ENCODE measurements at regions not wholly inside any gene's neighbourhood (a gene's known extent, or its start where the extent isn't known, plus 50 kb on each side); places are given as distances from the start of the nearest gene placed in this dataset.
A peak's percentile ranks its signal among the peaks of the same experiment; 100 is the strongest.

- TF ChIP-seq UBTF (CRISPR knock-in tag; IDR thresholded peaks at IDR 0.05), result no peak
- peak; percentile 59; the same call in 1 of the 2 replicates for TF ChIP-seq XBP1 (CRISPR knock-in tag; IDR thresholded peaks at IDR 0.05)
- no peak for TF ChIP-seq ZBTB7A (CRISPR knock-in tag; IDR thresholded peaks at IDR 0.05)
- TF ChIP-seq ZZZ3 (CRISPR knock-in tag; IDR thresholded peaks at IDR 0.05; ENCODE audit: borderline replicate concordance), result no peak
- TF ChIP-seq ZNF672 (CRISPR knock-in tag; IDR thresholded peaks at IDR 0.05), result no peak
- TF ChIP-seq HNRNPUL1 (IDR thresholded peaks at IDR 0.05; ENCODE audit: low read depth, low read length), result no peak
- TF ChIP-seq ZNF30 (CRISPR knock-in tag; IDR thresholded peaks at IDR 0.05), result no peak
- TF ChIP-seq AKAP8 (CRISPR knock-in tag; IDR thresholded peaks at IDR 0.05), result no peak
- TF ChIP-seq ZBTB33 (CRISPR knock-in tag; IDR thresholded peaks at IDR 0.05), result 0 out of 2 replicates have a peak, but pooled peaks have one; percentile 19
- no peak for TF ChIP-seq CEBPB (IDR thresholded peaks at IDR 0.05; ENCODE audit: borderline replicate concordance, low read depth, low read length)
- peak; percentile 21; the same call in 1 of the 2 replicates for TF ChIP-seq SP5 (CRISPR knock-in tag; IDR thresholded peaks at IDR 0.05; ENCODE audit: borderline replicate concordance, low read depth)
- TF ChIP-seq HCFC1 (IDR thresholded peaks at IDR 0.05; ENCODE audit: low read depth, low read length), result no peak; the same call in 1 of the 2 replicates
- TF ChIP-seq ZFYVE20 (CRISPR knock-in tag; IDR thresholded peaks at IDR 0.05; ENCODE audit: borderline replicate concordance, low read depth), result no peak
- peak; percentile 97 for TF ChIP-seq MAF1 (CRISPR knock-in tag; IDR thresholded peaks at IDR 0.05; ENCODE audit: borderline replicate concordance)
- TF ChIP-seq MIXL1 (CRISPR knock-in tag; IDR thresholded peaks at IDR 0.05), result peak; percentile 63
- no peak for TF ChIP-seq E2F2 (CRISPR knock-in tag; IDR thresholded peaks at IDR 0.05; ENCODE audit: borderline replicate concordance)
- TF ChIP-seq ZNF143 (CRISPR knock-in tag; IDR thresholded peaks at IDR 0.05), result no peak
- no peak for TF ChIP-seq ZNF777 (CRISPR knock-in tag; IDR thresholded peaks at IDR 0.05)
- no peak for TF ChIP-seq ZKSCAN1 (IDR thresholded peaks at IDR 0.05; ENCODE audit: low read length)
- TF ChIP-seq SP1 (IDR thresholded peaks at IDR 0.05), result no peak
- no peak for TF ChIP-seq SP1 (CRISPR knock-in tag; IDR thresholded peaks at IDR 0.05)
- no peak for TF ChIP-seq DNMT1 (CRISPR knock-in tag; IDR thresholded peaks at IDR 0.05)
Observed at GRCh38 chr6:27795697-27796494, 116.3 kb downstream of the OR2B2 start (continued).

Measured in HepG2 (cell line).